ENCODE measurements at regions not wholly inside any gene's neighbourhood (a gene's known extent, or its start where the extent isn't known, plus 50 kb on each side); places are given as distances from the start of the nearest gene placed in this dataset.

GRCh38 chr1:84759756-84760155 is 69.5 kb upstream of the SSX2IP start:
- no peak for DNase-seq (ENCODE audit: low read depth in 2 of 2)

- no peak for DNase-seq (ENCODE audit: low read depth in 2 of 2)
Measured at GRCh38 chr1:84758968-84759491, 68.8 kb upstream of the SSX2IP start.

- no peak for DNase-seq (ENCODE audit: low read depth in 2 of 2)
Measured at GRCh38 chr1:84758476-84758875, 68.2 kb upstream of the SSX2IP start.

GRCh38 chr1:84757301-84757700 is 67.0 kb upstream of the SSX2IP start:
- DNase-seq (ENCODE audit: low read depth in 2 of 2): no peak

- no peak for DNase-seq (ENCODE audit: low read depth in 2 of 2)
Measured at GRCh38 chr1:84756455-84757082, 66.3 kb upstream of the SSX2IP start.

GRCh38 chr1:84756001-84756400 is 65.7 kb upstream of the SSX2IP start:
- no peak for DNase-seq (ENCODE audit: low read depth in 2 of 2)

GRCh38 chr1:84755216-84755615 is 65.0 kb upstream of the SSX2IP start:
- no peak for DNase-seq (ENCODE audit: low read depth in 2 of 2)

- no peak for DNase-seq (ENCODE audit: low read depth in 2 of 2)
Measured at GRCh38 chr1:84754386-84754703, 64.1 kb upstream of the SSX2IP start.

- peak; percentile 39 to 41 for DNase-seq (ENCODE audit: low read depth in 2 of 2)
Measured at GRCh38 chr1:84753516-84754385, 63.5 kb upstream of the SSX2IP start.

GRCh38 chr1:84750110-84750730 is 60.0 kb upstream of the SSX2IP start:
- DNase-seq (ENCODE audit: low read depth in 2 of 2): no peak

- no peak for DNase-seq (ENCODE audit: low read depth in 2 of 2)
Measured at GRCh38 chr1:84749427-84749826, 59.2 kb upstream of the SSX2IP start.

- DNase-seq (ENCODE audit: low read depth in 2 of 2): no peak
Measured at GRCh38 chr1:84748364-84748763, 58.1 kb upstream of the SSX2IP start.

- no peak for DNase-seq (ENCODE audit: low read depth in 2 of 2)
Measured at GRCh38 chr1:84745857-84746256, 55.6 kb upstream of the SSX2IP start.

GRCh38 chr1:84743896-84744295 is 53.6 kb upstream of the SSX2IP start:
- DNase-seq (ENCODE audit: low read depth in 2 of 2): no peak

- no peak for DNase-seq (ENCODE audit: low read depth in 2 of 2)
Measured at GRCh38 chr1:84742653-84743052, 52.4 kb upstream of the SSX2IP start.

- no peak for DNase-seq (ENCODE audit: low read depth in 2 of 2)
Measured at GRCh38 chr1:84740050-84740714, 49.9 kb upstream of the SSX2IP start.

Data from stimulated activated CD8-positive, alpha-beta memory T cell treated with anti-CD3 and anti-CD28 coated beads, Interleukin-15, amount 100 ng/mL, for 4 hours (primary cell).